ENCODE measurements at regions not wholly inside any gene's neighbourhood (a gene's known extent, or its start where the extent isn't known, plus 50 kb on each side); places are given as distances from the start of the nearest gene placed in this dataset.

DNA sequence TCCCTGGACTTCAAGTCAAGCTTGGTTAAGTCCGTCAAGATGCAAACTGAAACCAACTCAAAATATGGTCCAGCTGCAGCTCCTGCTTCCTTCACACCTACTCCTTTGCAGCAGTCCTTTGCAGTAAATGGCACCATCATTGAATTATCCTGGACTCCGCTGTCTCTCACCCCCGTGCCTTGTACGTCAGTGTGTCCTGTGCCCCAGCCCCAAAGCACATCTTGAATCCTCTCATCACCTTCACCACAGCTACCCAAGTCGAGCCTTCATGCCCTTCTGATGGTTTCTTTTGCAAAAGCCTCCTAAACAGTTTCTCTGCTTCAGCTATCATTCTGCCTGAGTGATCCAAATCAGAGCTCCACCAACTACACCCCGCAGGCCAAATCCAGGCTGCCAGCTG lies 88.4 kb upstream of the LEP start:
- H3K9me3 Mint-ChIP-seq: no peaks in the 10 kb centered on the region
- no peaks in the 10 kb centered on the region for H3K36me3 Mint-ChIP-seq (ENCODE audit: low read depth)
- DNase-seq (ENCODE audit: low read depth, low spot score): no peak
- TF ChIP-seq, protein P1, sequence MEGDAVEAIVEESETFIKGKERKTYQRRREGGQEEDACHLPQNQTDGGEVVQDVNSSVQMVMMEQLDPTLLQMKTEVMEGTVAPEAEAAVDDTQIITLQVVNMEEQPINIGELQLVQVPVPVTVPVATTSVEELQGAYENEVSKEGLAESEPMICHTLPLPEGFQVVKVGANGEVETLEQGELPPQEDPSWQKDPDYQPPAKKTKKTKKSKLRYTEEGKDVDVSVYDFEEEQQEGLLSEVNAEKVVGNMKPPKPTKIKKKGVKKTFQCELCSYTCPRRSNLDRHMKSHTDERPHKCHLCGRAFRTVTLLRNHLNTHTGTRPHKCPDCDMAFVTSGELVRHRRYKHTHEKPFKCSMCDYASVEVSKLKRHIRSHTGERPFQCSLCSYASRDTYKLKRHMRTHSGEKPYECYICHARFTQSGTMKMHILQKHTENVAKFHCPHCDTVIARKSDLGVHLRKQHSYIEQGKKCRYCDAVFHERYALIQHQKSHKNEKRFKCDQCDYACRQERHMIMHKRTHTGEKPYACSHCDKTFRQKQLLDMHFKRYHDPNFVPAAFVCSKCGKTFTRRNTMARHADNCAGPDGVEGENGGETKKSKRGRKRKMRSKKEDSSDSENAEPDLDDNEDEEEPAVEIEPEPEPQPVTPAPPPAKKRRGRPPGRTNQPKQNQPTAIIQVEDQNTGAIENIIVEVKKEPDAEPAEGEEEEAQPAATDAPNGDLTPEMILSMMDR (conservative IDR thresholded peaks at IDR 0.05): no peak
- peaks cover 15% of the 10 kb centered on the region for H3K4me1 Mint-ChIP-seq
- H3K27ac Mint-ChIP-seq (ENCODE audit: unreplicated experiment): no peak overlapping the region
- peaks cover 69% of the 10 kb centered on the region for H3K27me3 Mint-ChIP-seq (ENCODE audit: low read depth)
- no peak overlapping the region for H3K4me3 Mint-ChIP-seq

- peaks cover 15% of the 10 kb centered on the region for H3K4me1 Mint-ChIP-seq
- TF ChIP-seq, protein P1 (conservative IDR thresholded peaks at IDR 0.05): no peak
- no peak for DNase-seq (ENCODE audit: low read depth, low spot score)
- H3K9me3 Mint-ChIP-seq: no peaks in the 10 kb centered on the region
- no peaks in the 10 kb centered on the region for H3K36me3 Mint-ChIP-seq (ENCODE audit: low read depth)
- no peak overlapping the region for H3K4me3 Mint-ChIP-seq
- peak overlapping the region; percentile 2 for H3K27ac Mint-ChIP-seq (ENCODE audit: unreplicated experiment)
- H3K27me3 Mint-ChIP-seq (ENCODE audit: low read depth): peaks cover 69% of the 10 kb centered on the region
Observed at GRCh38 chr7:128153436-128153835, 87.6 kb upstream of the LEP start.

DNA sequence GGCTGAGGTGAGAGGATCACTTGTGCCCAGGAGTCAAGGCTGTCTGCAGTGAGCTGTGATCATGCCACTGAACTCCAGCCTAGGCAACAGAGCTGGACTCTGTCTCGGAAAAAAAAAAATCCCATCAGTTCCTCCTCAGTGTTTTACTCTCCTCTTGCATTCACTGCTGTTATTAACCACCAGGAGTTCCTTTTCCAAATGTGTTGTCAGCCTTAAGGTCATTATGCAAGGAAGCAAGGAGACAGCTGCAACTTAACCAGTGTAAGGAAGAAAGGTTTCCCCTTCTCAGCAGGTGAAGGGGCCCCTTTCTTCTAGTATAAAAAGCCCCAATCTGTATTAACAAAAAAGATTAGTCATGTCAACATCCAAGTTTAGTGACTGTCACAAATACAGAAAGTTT lies 86.6 kb upstream of the LEP start:
- TF ChIP-seq, protein P1 (conservative IDR thresholded peaks at IDR 0.05): peak; percentile 19
- no peaks in the 10 kb centered on the region for H3K36me3 Mint-ChIP-seq (ENCODE audit: low read depth)
- no peaks in the 10 kb centered on the region for H3K9me3 Mint-ChIP-seq
- H3K27ac Mint-ChIP-seq (ENCODE audit: unreplicated experiment): peak overlapping the region; percentile 5
- peaks cover 15% of the 10 kb centered on the region for H3K4me1 Mint-ChIP-seq
- DNase-seq (ENCODE audit: low read depth, low spot score): no peak
- no peak overlapping the region for H3K4me3 Mint-ChIP-seq
- peaks cover 66% of the 10 kb centered on the region for H3K27me3 Mint-ChIP-seq (ENCODE audit: low read depth)

GRCh38 chr7:128155100-128155740 lies 85.9 kb upstream of the LEP start:
- no peaks in the 10 kb centered on the region for H3K36me3 Mint-ChIP-seq (ENCODE audit: low read depth)
- H3K27ac Mint-ChIP-seq (ENCODE audit: unreplicated experiment): no peak overlapping the region
- H3K27me3 Mint-ChIP-seq (ENCODE audit: low read depth): peaks cover 70% of the 10 kb centered on the region
- H3K4me3 Mint-ChIP-seq: no peak overlapping the region
- H3K4me1 Mint-ChIP-seq: peaks cover 15% of the 10 kb centered on the region
- DNase-seq (ENCODE audit: low read depth, low spot score): no peak
- TF ChIP-seq, protein P1 (conservative IDR thresholded peaks at IDR 0.05): no peak
- no peaks in the 10 kb centered on the region for H3K9me3 Mint-ChIP-seq

- Mint-ChIP-seq H3K36me3 (ENCODE audit: low read depth) (no peaks in the 10 kb centered on the region), H3K9me3 (no peaks in the 10 kb centered on the region), H3K27me3 (ENCODE audit: low read depth) (peaks cover 71% of the 10 kb centered on the region), H3K4me3 (no peak overlapping the region), H3K4me1 (peaks cover 15% of the 10 kb centered on the region), H3K27ac (ENCODE audit: unreplicated experiment) (no peak overlapping the region)
- DNase-seq (ENCODE audit: low read depth, low spot score): no peak
- TF ChIP-seq, protein P1 (conservative IDR thresholded peaks at IDR 0.05): no peak
Observed at GRCh38 chr7:128157906-128158305, 83.2 kb upstream of the LEP start.
